Thoracic aorta (tissue), 2 donors: ENCODE measurements at regions not wholly inside any gene's neighbourhood (a gene's known extent, or its start where the extent isn't known, plus 50 kb on each side); places are given as distances from the start of the nearest gene placed in this dataset.
A peak's percentile ranks its signal among the peaks of the same experiment; 100 is the strongest.

Experiments used
- ATAC-seq: fragments of 150-250 bp; one replicate; pipeline ENCODE4 v1.8.0; 2017; ENCODE audit warnings: low read depth; ENCODE audit not compliant: insufficient number of reproducible peaks, low FRiP score
- DNase-seq: peaks from one replicate; pipeline ENCODE4 v3.0.0-alpha.2; 2020; ENCODE audit warnings: low spot score
- H3K27ac ChIP-seq, 2 donors: fragments of 200-600 bp; sonication (generic); 1 replicate in 1 of 2; 2 replicates in 1 of 2; pipeline ENCODE4 v1.5.1; 2016; ENCODE audit warnings: mild to moderate bottlenecking in 2 of 2, moderate library complexity in 2 of 2
- H3K27me3 ChIP-seq: fragments of 200-600 bp; sonication (generic); replicated peaks from 2 replicates; pipeline ENCODE4 v1.6.0; 2016; ENCODE audit warnings: mild to moderate bottlenecking; ENCODE audit not compliant: insufficient read depth
- H3K36me3 ChIP-seq: fragments of 200-600 bp; sonication (generic); one replicate; pipeline ENCODE4 v1.5.1; 2016
- H3K4me1 ChIP-seq, 2 donors: fragments of 200-600 bp; sonication (generic); 1 replicate in 1 of 2; 2 replicates in 1 of 2; pipeline versions ENCODE4 v1.5.1 to v1.6.0; 2016; ENCODE audit warnings: low read depth in 2 of 2, mild to moderate bottlenecking in 1 of 2; ENCODE audit not compliant: control insufficient read depth in 1 of 2
- H3K4me3 ChIP-seq: fragments of 200-600 bp; sonication (generic); 2 replicates; pipeline ENCODE4 v1.5.1; 2016; ENCODE audit warnings: mild to moderate bottlenecking
- H3K9me3 ChIP-seq: fragments of 200-600 bp; sonication (generic); 2 replicates; pipeline ENCODE4 v1.5.1; 2016
- CTCF ChIP-seq: fragments of 200-600 bp; sonication (generic); IDR thresholded peaks from one replicate; pipeline ENCODE4 v1.5.1; 2019; ENCODE audit warnings: antibody characterized with exemption

DNA sequence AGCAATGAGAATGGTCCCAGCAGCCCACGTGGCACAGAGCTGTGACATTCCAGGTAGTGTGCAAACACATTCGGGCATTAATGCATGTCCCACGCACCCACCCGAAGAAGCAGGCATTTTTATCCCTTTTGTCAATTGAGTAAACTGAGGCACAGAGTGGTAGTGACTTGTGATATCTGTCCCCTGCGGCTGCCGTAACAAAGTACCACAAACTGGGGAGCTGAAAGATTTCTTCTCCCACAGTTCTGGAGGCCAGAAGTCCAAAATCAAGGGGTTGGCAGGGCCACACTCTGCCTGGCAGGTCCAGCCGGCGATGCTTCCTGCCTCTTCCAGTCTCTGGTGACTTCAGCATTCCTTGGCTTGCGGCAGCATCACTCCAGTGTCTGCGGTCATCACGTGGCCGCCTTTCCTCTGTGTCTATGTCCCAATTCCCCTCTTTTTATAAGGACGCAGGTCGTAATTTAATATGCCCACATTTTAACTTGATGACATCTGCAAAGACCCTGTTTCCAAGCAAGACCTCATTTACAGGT is 221.9 kb upstream of the GSE1 start:
- no peak for DNase-seq
- Histone ChIP-seq H3K9me3 (no peaks in the 10 kb centered on the region), H3K27ac (no peak overlapping the region), H3K4me3 (no peak overlapping the region), H3K27me3 (no peaks in the 10 kb centered on the region), H3K36me3 (no peaks in the 10 kb centered on the region), H3K4me1 (peaks cover 14 to 36% of the 10 kb centered on the region in 2 donors)
- TF ChIP-seq CTCF: no peak
- ATAC-seq: no peak

- no peak for TF ChIP-seq CTCF
- H3K4me3 ChIP-seq: no peak overlapping the region
- H3K27ac ChIP-seq: no peak overlapping the region
- no peaks in the 10 kb centered on the region for H3K36me3 ChIP-seq
- no peak for ATAC-seq
- H3K9me3 ChIP-seq: no peaks in the 10 kb centered on the region
- no peak for DNase-seq
- H3K4me1 ChIP-seq: peaks cover 14 to 44% of the 10 kb centered on the region in 2 donors
- no peaks in the 10 kb centered on the region for H3K27me3 ChIP-seq
Measured at GRCh38 chr16:85391769-85392583, 221.1 kb upstream of the GSE1 start.

DNA sequence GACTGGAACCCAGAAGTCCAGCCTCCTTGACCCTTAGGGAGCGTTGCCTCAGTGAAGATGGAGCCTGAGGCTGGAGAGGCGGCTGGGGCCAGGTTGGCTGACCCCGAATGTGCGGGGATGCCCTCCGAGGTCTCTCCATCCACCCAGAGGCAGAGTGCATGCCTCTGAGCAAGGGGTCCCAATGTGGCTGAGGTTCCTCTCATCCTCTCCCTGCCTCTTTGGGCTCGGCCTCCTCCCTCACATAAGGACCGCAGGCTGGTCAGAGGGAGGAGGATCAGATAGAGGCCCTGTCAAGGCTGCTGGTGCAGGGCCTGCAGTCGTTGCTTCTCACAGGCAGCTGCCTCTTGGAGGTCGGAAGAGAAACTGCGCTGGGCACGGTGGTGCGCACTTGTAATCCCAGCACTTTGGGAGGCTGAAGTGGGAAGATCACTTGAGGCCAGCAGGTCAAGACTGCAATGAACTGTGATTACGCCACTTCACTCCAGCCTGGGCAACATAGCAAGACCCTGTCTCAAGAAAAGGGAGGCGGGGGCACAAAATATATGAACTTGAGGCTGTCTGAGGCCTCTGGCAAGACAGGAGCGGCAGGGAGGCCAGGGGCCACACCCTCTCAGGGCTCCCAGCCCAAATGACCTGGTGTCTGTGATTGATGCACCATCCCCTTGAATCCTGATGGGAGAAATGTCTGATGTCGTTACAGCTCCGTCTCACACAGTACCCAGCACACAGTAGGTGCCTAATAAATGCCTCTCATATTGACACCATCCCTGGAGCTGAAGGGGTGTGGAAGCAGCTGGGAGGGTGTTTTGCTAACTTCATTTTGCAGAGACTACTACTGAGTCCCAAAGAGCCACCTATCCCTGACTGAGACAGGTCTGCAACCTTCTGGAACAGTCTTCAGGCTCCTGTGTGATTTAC is 220.1 kb upstream of the GSE1 start:
- no peak overlapping the region for H3K4me3 ChIP-seq
- no peak overlapping the region for H3K27ac ChIP-seq
- no peak for ATAC-seq
- DNase-seq: no peak
- TF ChIP-seq CTCF: no peak
- no peaks in the 10 kb centered on the region for H3K36me3 ChIP-seq
- H3K4me1 ChIP-seq: peaks cover 14 to 46% of the 10 kb centered on the region in 2 donors
- no peaks in the 10 kb centered on the region for H3K27me3 ChIP-seq
- no peaks in the 10 kb centered on the region for H3K9me3 ChIP-seq

DNA sequence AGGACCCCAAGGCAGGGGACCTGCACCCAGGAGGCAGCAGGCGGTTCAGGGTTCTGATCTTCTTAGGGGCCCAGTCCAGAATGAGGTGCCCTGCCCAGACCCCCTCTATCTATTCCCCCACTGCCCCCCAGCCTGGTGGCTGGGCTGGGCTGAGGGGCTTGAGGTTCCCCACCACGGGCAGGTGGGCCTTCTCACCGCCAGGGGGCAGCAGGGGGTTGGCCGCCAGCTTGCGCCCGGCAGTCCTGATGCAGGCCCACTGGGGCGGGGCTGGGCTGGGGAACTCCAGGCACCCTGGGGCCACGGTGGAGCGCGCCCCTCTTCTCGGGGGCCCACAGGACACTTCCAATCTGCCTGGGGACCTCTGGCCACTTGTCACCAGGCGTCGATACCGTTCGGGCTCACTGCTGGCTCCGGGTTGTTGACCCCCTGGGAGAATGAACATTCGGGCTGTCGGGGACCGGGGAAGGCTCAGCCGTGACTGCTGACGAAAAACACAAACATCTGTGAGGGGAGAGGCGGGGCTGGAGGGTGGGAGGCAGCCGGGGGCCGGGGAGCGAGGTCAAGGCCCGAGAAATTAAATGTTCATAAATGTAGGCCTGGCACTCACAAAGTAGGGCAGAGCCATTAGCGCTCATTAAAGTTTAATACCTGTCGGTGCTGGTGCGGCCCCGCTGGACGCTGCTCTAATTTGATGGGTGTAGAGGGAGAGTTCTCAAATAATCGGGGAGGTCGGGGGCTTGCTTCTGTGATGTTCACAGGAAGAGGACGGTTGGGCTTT is 219.3 kb upstream of the GSE1 start:
- H3K27me3 ChIP-seq: no peaks in the 10 kb centered on the region
- H3K4me1 ChIP-seq: peaks cover 14 to 46% of the 10 kb centered on the region in 2 donors
- peak; percentile 71 for TF ChIP-seq CTCF
- no peaks in the 10 kb centered on the region for H3K9me3 ChIP-seq
- no peaks in the 10 kb centered on the region for H3K36me3 ChIP-seq
- H3K27ac ChIP-seq: no peak overlapping the region
- DNase-seq: no peak
- H3K4me3 ChIP-seq: no peak overlapping the region
- no peak for ATAC-seq
